HG02870 (cell line): ENCODE measurements at regions not wholly inside any gene's neighbourhood (a gene's known extent, or its start where the extent isn't known, plus 50 kb on each side); places are given as distances from the start of the nearest gene placed in this dataset.

Experiments used
- ATAC-seq: cut with Tn5 transposase; IDR thresholded peaks from one replicate; pipeline ENCODE4 v1.9.1; 2021; ENCODE audit warnings: mild to moderate bottlenecking, moderate library complexity; ENCODE audit not compliant: unreplicated experiment

DNA sequence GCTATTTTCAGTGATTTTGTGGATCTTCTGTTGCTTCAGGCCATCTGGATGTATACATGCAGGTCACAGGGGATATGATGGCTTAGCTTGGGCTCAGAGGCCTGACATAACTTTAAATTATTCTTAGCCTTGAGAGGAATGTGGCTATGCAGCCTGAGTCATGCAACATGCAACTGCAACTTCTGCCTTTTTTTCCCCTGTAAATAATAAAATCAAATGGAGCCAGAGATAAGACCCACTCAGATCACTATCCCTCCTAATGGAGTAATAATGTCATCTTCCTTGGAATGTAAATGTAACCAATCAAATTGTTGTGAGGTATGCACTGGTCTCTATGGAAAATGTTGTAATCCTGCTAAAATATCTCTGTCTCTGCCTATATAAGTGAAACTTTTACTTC lies 54.9 kb downstream of the MAGEB17 start:
- ATAC-seq: no peak

DNA sequence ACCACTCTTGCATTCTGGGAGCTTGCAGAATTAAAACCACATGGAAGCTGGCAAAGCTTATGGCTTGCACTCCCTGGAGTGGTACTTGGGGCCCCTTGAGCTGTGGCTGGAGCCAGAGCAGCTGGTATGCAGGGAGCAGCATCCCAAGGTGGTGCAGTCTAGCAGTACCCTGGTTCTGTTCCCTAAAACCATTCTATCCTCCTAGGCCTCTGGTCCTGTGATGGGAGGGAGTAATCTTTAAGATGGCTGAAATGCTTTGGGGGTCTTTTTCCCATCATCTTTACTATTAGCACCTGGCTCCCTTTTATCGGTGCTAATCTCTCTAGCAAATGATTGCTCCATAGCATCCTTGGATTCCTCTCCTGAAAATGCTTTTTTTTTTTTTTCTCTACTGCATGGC lies 56.1 kb downstream of the MAGEB17 start:
- no peak for ATAC-seq

DNA sequence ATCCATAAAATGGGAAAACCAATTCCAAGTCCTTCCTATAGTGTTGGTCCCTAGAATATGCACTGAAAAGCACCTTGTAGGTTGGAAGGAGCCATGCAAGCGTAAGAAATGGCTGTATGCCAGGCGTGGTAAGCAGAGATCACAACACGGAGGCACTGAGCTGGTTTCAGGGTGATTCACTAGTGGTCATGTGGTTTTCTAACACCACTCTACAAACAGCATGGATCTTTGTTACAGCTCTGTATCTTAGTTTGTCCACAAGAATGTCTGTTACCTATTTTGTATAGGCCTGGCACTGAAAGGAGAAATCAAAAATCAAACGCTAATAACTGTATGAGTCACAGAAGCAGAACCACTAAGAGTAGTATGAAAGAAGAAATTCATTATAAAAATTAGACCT lies 71.9 kb downstream of the MAGEB17 start:
- peak; percentile 58 for ATAC-seq

DNA sequence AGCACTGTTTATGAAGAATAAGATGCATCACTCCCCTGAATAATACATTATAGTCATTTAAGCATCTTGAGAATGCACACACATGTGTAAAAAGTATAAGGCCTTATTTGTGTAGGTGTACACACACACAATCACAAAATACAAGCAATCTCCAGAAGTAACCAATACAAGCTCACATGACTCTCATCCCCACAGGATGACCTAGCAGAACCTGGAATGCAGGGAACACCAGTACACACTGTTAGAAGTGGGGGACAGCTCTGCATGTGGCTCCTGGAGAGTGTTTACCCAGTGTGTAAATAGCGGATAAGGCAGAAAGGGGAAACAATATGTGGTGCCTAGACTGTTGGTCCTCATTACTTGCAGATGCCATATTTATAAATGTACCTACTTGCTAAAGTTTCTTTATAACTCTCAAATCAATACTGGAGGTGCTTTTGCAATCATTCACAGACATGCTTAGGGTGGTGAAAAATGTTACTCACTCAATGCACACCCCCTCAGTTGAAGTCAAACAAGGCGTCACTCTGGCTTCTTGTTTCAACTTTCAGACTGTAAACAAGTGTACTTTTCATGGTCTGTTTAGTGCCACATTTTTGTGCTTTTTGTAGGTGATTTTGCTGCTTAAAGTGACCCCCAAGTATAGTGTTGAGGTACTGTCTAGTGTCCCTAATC lies 73.1 kb downstream of the MAGEB17 start:
- ATAC-seq: no peak

DNA sequence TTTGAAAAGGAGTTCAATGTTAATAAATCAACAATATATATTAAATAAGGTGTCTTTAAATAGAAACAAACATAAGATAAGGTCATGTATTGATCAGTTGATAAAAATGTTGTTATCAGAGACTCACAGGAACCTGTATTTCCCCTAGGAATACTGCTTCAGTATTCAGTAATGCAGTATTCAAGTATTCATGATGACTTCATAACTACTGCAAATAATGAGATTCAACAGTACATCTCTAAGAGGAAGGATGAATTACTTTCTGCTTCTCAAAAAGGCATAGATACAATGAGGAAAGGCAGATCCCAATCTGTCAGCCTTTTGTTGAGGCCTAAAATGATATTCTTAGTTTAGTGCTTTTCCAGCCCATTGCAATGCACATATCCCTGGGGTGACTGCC lies 73.7 kb downstream of the MAGEB17 start:
- no peak for ATAC-seq

DNA sequence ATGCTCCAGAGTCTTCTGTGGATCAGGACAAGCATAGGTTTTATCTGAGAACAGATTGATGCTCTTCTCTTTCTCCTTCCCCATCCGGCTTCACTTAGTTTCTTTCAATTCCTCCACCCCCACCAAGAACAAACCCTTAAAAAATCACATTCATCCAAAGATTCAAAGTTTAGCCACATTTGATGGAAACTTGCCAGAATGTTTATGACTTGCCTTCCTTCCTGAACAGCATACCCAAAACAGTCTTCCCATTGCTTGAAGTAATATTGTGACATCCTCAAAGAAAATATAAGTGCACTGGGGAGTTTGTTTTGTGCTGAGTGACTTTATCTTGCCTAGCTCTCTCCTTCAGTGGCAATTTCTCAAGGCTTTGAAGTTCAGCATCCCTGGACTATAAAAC lies 83.0 kb downstream of the MAGEB17 start:
- no peak for ATAC-seq

DNA sequence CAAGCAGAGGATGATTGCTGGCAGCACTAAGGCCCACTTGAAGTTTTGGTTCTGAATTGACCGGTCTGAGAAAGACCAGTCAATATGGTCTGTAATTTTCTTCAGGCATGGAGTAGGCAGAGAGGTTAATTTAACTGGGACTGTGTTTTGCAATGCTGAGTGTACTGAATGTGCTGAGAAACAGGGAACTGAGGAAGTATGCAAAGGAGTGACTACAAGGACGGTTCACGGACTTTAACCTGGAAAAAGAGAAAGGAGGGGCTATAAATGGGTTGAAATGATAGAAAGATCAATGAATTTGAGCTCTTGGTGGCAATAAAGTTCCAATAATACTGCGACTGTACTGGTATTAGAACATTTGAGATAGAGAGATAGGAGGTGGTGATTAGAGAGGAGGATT lies 84.5 kb downstream of the MAGEB17 start:
- no peak for ATAC-seq

DNA sequence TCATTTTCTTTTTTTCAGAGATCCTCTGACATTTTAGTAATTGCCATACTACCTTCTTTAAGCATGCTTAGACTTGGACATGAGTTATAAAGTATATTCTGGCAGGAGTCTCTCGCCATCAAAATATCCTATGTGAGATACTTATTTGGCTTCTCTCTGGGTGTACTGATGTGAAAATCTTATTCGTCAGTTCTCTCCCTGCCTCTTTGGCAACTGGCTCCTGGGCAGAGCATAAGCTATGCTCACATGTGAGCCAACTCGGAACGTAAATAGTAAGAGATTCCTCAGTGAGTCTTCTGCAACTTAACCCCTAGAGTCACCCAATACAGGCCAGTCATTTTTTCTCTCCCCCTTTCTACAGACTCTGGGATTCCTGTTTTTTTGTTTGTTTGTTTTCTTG lies 91.6 kb downstream of the MAGEB17 start:
- no peak for ATAC-seq

DNA sequence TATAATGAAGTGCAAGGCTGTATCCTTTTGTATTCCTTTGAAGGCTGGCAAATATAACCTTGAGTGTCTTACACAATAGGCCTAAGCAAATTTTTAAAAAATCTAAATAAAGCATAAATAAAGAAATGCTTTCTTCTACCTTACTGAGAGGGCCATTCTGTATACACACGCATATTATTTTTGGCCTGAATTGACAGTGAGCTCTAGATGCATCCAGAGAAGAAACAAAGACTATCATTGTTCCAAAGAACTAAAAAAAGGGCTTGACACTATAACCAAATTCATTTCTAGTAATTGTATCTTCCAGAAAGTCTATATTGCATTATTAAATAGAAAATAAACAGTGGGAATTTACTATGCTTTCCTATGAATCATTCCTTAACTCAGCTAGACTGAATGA lies 100.2 kb downstream of the MAGEB17 start:
- no peak for ATAC-seq

DNA sequence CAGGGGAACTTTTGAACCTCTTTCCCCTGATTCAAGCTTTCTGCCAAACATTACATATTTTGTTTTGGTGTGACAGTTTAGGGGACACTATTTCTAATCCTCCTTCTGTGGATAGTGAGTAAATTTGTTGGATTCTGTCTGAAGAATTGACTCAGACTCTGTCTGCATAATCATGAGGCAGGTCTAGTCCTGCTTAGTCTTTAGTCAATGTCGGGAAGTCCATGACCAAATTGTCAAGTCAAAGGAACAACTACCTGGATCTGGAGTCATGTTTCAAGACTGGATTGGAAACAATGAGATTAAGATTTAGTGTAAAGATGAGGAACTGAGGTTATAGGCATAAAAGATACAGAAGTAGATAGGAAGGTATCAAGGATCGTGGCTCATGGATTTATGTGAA lies 100.9 kb downstream of the MAGEB17 start:
- ATAC-seq: no peak

DNA sequence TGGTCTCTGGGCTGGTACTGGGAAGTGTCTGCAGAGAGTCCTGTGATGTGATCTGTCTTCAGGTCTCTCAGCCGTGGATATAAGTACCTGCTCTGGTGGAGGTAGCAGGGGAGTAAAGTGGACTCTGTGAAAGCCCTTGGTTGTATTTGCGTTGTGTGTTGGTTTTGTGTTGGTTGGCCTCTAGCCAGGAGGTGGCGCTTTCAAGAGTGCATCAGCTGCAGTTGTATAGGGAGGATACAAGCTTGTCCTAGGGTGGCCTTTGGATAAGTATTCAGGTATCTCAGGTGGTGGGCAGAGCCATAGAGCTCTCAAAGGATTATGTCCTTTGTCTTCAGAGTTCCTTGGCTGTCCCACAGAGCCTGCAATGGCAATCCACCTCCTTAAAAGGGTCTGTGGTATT lies 111.6 kb downstream of the MAGEB17 start:
- no peak for ATAC-seq

DNA sequence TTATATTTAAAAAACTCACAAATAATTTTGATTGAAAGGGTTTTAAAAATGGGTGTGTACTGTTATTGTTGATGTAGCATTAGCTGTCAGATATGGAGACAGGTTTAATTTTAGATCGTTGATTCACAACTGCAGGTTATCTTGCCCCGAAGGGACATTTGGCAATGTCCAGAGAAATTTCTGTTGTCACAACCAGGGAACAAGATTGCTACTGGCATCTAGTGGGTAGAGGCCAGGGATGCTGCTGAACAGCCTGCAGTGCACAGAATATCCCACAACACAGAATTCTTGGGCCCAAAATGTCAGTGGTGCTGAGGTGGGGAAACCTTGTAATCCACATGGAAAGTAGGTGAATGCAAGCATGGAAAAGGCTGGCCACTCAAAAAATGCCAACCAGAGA lies 114.9 kb downstream of the MAGEB17 start:
- no peak for ATAC-seq

DNA sequence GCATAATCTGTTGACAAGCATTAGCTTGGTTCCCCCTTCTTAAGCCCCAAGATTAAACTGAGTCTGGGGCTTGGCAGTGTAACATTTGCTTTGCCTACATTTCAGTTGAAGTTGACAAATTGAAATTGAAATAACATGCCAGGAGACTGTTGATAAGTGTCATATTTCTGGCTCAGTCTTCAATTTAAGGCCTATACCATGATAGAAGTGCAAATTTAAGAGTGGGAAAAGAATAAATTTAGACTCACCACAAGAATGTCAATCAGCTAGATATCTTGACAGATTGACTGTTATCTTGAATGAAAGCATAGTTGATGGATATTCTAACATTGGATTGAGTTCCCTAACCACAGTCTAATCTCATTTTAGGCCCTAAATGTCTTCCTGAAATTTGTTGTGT lies 117.6 kb downstream of the MAGEB17 start:
- no peak for ATAC-seq

DNA sequence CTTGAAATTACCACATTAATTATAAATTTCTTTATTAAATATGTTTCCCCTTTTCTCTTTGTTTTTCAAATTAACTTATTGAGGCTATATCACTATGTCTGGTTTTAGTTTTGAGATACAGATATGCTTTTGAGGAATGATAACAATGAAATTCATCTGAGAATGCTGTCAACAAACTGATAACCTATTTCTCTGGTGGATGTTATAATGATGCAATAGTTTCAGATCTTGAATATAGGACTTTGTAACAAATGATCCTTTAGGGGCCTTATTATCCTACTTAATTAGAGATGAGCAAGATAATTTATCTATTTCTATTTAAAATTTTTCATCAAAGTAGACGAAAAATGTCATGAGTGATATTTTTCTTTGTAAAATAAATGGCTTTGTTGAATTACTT lies 123.7 kb downstream of the MAGEB17 start:
- no peak for ATAC-seq

DNA sequence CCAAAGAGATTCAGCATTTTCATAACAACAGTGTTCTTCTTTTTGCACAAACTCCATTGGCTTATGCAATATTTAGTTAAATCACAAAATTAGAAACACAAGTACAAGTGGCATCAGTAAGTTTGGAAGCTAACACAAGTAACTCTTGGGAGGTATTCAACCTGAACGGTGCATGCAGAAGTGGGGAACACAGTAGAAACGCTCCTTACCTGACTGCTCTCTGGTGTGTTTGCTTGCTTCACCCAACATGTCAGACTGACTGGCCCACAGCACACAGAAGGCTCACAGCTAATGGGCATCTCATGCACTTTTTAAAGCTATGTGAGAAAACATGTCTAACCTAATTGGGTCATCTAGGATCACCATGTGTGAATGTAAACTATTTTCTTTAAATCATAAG lies 133.6 kb downstream of the MAGEB17 start:
- no peak for ATAC-seq

DNA sequence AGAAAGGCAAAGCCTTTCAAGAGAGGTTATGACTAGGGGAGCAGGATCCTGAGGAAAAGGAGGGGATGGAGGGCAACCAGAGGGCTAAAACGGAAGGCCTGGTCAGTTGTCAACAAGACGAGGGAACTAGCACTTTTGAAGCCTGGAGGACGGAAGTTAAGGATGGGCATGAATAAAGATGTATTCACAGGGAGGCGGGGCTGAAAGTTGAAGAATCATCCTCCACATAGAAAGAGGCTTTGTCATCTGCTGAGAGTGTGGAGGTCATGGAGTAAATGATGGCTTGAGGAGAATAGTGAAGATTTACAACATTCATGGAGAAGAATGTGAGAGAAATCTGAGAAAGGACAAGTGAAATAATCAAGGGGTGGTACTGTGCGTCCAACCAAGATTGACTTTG lies 137.5 kb downstream of the MAGEB17 start:
- no peak for ATAC-seq

DNA sequence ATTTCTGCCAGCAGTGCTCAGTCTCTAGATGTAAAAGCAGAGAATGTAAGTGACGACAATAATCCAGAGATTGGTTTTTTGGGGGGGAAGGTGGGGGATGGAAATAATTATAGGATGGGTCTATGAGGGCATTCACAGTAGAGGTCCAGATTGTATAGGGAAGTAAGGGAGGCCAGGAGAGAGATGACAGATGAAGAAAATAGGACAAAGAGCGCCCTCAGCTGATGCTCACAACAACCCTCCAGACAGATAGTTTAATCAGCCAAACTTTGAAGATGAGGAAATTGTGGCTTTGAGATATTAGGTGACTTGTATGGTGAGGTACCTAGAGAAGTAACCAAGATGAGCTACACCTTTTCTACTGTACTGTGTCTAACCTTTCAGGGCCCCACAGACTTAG lies 137.9 kb downstream of the MAGEB17 start:
- no peak for ATAC-seq

DNA sequence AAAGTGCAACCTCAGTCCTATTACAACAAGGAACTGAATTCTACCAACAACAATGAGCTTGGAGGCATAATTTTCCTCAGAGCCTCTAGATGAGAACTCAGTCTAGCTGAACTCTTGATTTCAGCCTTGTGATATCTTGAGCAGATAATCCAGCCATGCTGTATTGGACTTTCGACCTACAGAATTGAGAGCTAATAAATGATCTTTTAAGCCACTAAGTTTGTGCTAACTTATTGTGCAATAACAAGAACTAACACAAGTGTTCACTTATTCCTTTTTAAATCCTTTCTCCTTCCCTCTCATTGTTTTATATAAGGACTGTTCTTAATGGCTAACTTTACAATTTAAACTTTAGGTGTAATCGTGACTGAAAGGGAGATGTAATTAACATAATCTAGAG lies 140.7 kb downstream of the MAGEB17 start:
- ATAC-seq: no peak

DNA sequence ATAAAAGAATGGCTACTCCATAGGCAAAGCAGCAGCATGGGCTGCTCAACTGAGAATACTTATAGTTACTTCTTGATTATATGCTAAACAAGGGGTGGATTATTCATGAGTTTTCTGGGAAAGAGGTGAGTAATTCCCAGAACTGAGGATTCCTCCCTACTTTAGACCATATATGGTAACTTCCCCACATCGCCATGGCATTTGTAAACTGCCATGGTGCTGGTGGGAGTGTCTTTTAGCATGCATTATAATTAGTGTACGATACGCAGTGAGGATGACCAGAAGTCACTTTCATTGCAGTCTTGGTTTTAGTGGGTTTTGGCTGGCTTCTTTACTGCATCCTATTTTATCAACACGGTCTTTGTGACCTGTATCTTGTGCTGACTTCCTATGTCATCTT lies 141.5 kb downstream of the MAGEB17 start:
- ATAC-seq: no peak

DNA sequence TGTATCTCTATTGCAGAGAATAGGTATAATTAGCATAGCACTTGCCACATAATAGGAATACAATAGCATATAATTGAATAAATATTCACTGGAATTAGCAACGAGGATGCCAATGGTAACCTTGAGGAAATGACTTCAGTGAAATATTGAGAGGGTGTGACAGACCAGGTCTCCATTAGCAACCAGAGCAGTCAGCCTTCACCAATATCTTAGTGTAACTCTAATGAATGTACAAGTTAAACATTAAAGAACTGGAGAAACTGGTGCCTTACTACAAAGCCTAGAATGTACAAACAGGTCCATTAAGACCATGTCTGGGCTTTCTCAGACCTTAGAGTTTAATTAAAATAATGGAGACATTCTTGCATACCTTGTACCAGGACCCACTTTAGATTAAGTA lies 143.0 kb downstream of the MAGEB17 start:
- no peak for ATAC-seq

DNA sequence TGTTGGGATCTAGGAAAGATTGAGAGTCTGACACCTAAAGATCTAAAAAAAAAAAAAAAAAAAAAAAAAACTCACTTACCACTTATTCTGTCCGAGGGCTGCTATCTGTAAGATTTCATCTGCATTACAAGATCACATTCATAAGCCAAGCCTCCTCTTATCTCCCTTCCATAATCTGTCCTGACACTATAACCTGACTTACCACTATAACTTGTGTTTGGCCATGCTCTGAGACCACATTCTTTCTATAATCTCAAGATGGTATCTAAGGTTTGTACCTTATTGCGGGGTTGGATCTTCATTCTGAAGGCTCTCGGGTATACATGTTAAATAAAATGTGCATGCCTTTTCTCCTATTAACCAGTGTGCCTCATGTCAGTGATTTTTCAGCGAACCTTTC lies 144.4 kb downstream of the MAGEB17 start:
- ATAC-seq: no peak

DNA sequence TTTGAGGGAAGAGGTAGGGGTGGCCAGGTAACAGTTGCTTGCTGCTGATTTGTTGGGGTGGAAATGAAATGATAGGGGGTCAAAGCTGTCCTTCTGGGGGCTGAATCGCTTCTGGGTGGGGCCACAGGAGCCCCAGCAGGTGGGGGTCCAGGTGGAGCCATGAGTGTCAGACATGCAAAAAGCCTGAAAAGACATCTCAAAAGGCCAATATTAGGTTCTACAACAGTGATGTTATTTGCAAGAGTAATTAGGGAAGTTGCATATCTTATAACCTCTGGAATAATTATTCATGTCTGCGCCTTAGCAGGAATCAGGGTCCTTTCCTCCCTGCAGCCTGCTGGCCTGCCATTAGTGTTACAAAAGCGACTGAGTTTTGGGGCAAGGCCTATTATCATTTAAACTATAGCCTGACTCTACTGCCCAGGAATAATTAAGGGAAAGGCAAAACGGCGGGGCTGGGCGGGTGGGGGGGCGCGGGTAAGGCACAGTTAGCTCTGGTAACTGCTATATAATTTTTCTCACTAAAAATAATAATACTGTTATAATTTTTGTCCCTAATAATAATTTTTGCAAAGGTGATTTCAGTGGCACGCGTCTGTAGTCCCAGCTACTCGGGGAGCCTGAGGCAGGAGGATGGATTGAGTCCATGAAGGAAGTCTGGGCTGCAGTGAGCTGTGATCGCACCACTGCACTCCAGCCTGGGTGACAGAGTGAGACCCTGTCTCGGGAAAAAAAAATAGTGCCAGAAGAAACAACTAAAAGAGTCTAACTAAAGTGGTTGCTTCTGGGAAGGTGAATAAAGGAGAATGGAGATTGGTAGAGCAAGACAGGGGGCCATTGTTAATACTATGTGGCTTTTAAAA lies 145.7 kb downstream of the MAGEB17 start:
- no peak for ATAC-seq

DNA sequence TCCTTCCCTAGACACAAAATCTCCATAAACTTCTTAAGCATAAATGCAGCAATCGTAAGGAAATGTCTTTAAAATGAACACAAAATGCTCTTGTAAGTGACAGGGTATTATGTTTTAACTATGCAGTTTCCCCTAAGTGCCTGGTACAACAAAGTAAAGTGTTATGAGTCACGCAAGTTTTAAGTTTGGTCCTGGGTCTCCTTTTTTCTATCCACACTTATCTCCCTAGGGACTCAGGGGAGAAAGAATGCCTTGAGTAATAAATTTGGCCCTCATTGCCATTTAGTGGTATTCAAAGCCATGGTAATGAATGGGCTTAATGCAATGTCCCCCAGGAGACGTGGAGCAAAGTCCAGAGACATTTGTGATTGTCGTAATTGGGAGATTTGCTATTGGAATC lies 149.1 kb downstream of the MAGEB17 start:
- no peak for ATAC-seq
